ENCODE measurements at regions not wholly inside any gene's neighbourhood (a gene's known extent, or its start where the extent isn't known, plus 50 kb on each side); places are given as distances from the start of the nearest gene placed in this dataset.

- TF ChIP-seq CTCF (IDR thresholded peaks at IDR 0.05) (no peak), POLR2AphosphoS5 (IDR thresholded peaks at IDR 0.05; ENCODE audit: insufficient read depth in 1 of 2, low read depth in 1 of 2) (no peak)
Measured at GRCh38 chr18:54086863-54087262, 137.6 kb downstream of the MBD2 start.
